ENCODE measurements at regions not wholly inside any gene's neighbourhood (a gene's known extent, or its start where the extent isn't known, plus 50 kb on each side); places are given as distances from the start of the nearest gene placed in this dataset.

- TF ChIP-seq CTCF (conservative IDR thresholded peaks at IDR 0.05): 0 out of 2 replicates have a peak, but pooled peaks have one; percentile 5
- no peak for TF ChIP-seq ZFX (IDR thresholded peaks at IDR 0.05)
These were observed 104.5 kb downstream of the URB2 start for GRCh38 chr1:229730573-229730972.
